Parathyroid adenoma (tissue), 2 donors: ENCODE measurements at regions not wholly inside any gene's neighbourhood (a gene's known extent, or its start where the extent isn't known, plus 50 kb on each side); places are given as distances from the start of the nearest gene placed in this dataset.

ENCODE experiments used
- H2AFZ ChIP-seq: fragments of 300-600 bp; sonication (generic); one replicate; pipeline ENCODE4 v1.7.0; 2017; ENCODE audit warnings: antibody characterized with exemption, mild to moderate bottlenecking
- H3K27ac ChIP-seq: fragments of 300-600 bp; sonication (generic); one replicate; pipeline ENCODE4 v1.7.0; 2017
- H3K27me3 ChIP-seq: fragments of 300-600 bp; sonication (generic); one replicate; pipeline ENCODE4 v1.7.0; 2017; ENCODE audit warnings: low read length; ENCODE audit not compliant: control insufficient read depth, insufficient read depth
- H3K36me3 ChIP-seq: fragments of 300-600 bp; sonication (generic); one replicate; pipeline ENCODE4 v1.7.0; 2017; ENCODE audit warnings: low read length; ENCODE audit not compliant: control insufficient read depth, insufficient read depth
- H3K4me1 ChIP-seq: fragments of 300-600 bp; sonication (generic); one replicate; pipeline ENCODE4 v1.7.0; 2017; ENCODE audit warnings: control low read depth
- H3K4me2 ChIP-seq: fragments of 300-600 bp; sonication (generic); one replicate; pipeline ENCODE4 v1.7.0; 2017; ENCODE audit warnings: low read length
- H3K4me3 ChIP-seq: fragments of 300-600 bp; sonication (generic); one replicate; pipeline ENCODE4 v1.7.0; 2017; ENCODE audit warnings: low read depth, low read length
- H3K79me2 ChIP-seq: fragments of 300-600 bp; sonication (generic); one replicate; pipeline ENCODE4 v1.7.0; 2017; ENCODE audit warnings: control low read depth
- H3K9ac ChIP-seq: fragments of 300-600 bp; sonication (generic); one replicate; pipeline ENCODE4 v1.7.0; 2017; ENCODE audit warnings: mild to moderate bottlenecking
- H3K9me3 ChIP-seq: fragments of 300-600 bp; sonication (generic); one replicate; pipeline ENCODE4 v1.7.0; 2017; ENCODE audit warnings: low read length; ENCODE audit not compliant: control insufficient read depth
- CTCF ChIP-seq: fragments of 300-600 bp; sonication (generic); IDR thresholded peaks from one replicate; pipeline ENCODE4 v1.7.0; 2017; ENCODE audit warnings: antibody characterized with exemption, mild to moderate bottlenecking
- donor health status: primary hyperparathyroidism.

- H3K79me2 ChIP-seq = no peaks in the 10 kb centered on the region
- H3K27ac ChIP-seq = no peak overlapping the region
- no peak overlapping the region for H3K4me2 ChIP-seq
- no peaks in the 10 kb centered on the region for H3K9me3 ChIP-seq
- H3K4me1 ChIP-seq = no peaks in the 10 kb centered on the region
- no peak overlapping the region for H2AFZ ChIP-seq
- no peak overlapping the region for H3K9ac ChIP-seq
- TF ChIP-seq CTCF = no peak
- no peaks in the 10 kb centered on the region for H3K36me3 ChIP-seq
- no peak overlapping the region for H3K4me3 ChIP-seq
- H3K27me3 ChIP-seq = no peaks in the 10 kb centered on the region
Observed at GRCh38 chr12:28824193-28824846, 324.8 kb upstream of the FAR2 start.

GRCh38 chr12:28824849-28825248, 324.2 kb upstream of the FAR2 start:
- TF ChIP-seq CTCF = no peak
- Histone ChIP-seq H3K4me3 (no peak overlapping the region), H3K4me2 (no peak overlapping the region), H3K79me2 (no peaks in the 10 kb centered on the region), H3K36me3 (no peaks in the 10 kb centered on the region), H3K4me1 (no peaks in the 10 kb centered on the region), H3K9me3 (no peaks in the 10 kb centered on the region), H3K27me3 (no peaks in the 10 kb centered on the region), H3K9ac (no peak overlapping the region), H2AFZ (no peak overlapping the region), H3K27ac (no peak overlapping the region)

- Histone ChIP-seq H3K9me3 (no peaks in the 10 kb centered on the region), H3K27ac (no peak overlapping the region), H3K4me2 (no peak overlapping the region), H3K36me3 (no peaks in the 10 kb centered on the region), H2AFZ (no peak overlapping the region), H3K4me1 (no peaks in the 10 kb centered on the region), H3K27me3 (no peaks in the 10 kb centered on the region), H3K4me3 (no peak overlapping the region), H3K9ac (no peak overlapping the region), H3K79me2 (no peaks in the 10 kb centered on the region)
- TF ChIP-seq CTCF = no peak
Observed at GRCh38 chr12:28826766-28827165, 322.3 kb upstream of the FAR2 start.

GRCh38 chr12:28827861-28828260, 321.2 kb upstream of the FAR2 start:
- H3K4me1 ChIP-seq = no peaks in the 10 kb centered on the region
- no peak for TF ChIP-seq CTCF
- H3K36me3 ChIP-seq = no peaks in the 10 kb centered on the region
- no peak overlapping the region for H3K4me3 ChIP-seq
- no peaks in the 10 kb centered on the region for H3K79me2 ChIP-seq
- H3K9ac ChIP-seq = no peak overlapping the region
- no peak overlapping the region for H2AFZ ChIP-seq
- H3K9me3 ChIP-seq = no peaks in the 10 kb centered on the region
- H3K4me2 ChIP-seq = no peak overlapping the region
- no peak overlapping the region for H3K27ac ChIP-seq
- no peaks in the 10 kb centered on the region for H3K27me3 ChIP-seq

GRCh38 chr12:28828318-28828717, 320.8 kb upstream of the FAR2 start:
- no peak overlapping the region for H3K4me2 ChIP-seq

More at GRCh38 chr12:28828318-28828717, 320.8 kb upstream of the FAR2 start:
- Histone ChIP-seq H3K36me3 (no peaks in the 10 kb centered on the region), H3K27ac (no peak overlapping the region), H3K4me1 (no peaks in the 10 kb centered on the region), H3K27me3 (no peaks in the 10 kb centered on the region), H3K4me3 (no peak overlapping the region), H3K79me2 (no peaks in the 10 kb centered on the region), H2AFZ (no peak overlapping the region), H3K9ac (no peak overlapping the region), H3K9me3 (no peaks in the 10 kb centered on the region)
- TF ChIP-seq CTCF = no peak
